ENCODE measurements at regions not wholly inside any gene's neighbourhood (a gene's known extent, or its start where the extent isn't known, plus 50 kb on each side); places are given as distances from the start of the nearest gene placed in this dataset.
"Not testable (repeated sequence)": the region's sequence is repeated elsewhere in the genome, so short reads cannot be mapped to it uniquely, and the experiment has no call there.

DNA sequence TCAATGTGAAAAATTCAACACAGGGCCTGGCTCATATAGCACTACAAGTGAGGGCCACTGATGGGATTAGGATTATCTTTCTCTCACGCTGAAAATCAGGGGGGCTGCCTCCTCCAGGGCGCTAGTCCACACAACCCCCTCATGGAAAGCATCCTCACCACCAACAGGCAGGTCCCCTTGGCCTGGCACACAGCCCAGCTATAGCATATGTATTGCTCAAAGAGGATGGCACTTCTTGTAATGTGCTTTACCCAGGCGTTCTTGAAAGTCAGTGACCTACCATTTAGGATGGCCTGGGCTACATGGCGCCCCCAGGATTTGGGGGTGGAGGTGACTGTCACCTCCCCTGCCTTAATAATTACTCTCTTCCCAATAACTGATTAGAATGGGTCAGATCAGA, 71.0 kb upstream of the LSM6 start:
- in situ Hi-C loops (cut with HindIII; ENCODE audit: low sequenced_read_pairs) = no loop called here
- TF ChIP-seq, protein P1, sequence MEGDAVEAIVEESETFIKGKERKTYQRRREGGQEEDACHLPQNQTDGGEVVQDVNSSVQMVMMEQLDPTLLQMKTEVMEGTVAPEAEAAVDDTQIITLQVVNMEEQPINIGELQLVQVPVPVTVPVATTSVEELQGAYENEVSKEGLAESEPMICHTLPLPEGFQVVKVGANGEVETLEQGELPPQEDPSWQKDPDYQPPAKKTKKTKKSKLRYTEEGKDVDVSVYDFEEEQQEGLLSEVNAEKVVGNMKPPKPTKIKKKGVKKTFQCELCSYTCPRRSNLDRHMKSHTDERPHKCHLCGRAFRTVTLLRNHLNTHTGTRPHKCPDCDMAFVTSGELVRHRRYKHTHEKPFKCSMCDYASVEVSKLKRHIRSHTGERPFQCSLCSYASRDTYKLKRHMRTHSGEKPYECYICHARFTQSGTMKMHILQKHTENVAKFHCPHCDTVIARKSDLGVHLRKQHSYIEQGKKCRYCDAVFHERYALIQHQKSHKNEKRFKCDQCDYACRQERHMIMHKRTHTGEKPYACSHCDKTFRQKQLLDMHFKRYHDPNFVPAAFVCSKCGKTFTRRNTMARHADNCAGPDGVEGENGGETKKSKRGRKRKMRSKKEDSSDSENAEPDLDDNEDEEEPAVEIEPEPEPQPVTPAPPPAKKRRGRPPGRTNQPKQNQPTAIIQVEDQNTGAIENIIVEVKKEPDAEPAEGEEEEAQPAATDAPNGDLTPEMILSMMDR (IDR thresholded peaks at IDR 0.05; ENCODE audit: low read depth, low read length) = no peak
- no peak for DNase-seq (ENCODE audit: low read depth, low spot score)
- no peak overlapping the region for H3K4me3 ChIP-seq (ENCODE audit: low read depth, low read length)

DNA sequence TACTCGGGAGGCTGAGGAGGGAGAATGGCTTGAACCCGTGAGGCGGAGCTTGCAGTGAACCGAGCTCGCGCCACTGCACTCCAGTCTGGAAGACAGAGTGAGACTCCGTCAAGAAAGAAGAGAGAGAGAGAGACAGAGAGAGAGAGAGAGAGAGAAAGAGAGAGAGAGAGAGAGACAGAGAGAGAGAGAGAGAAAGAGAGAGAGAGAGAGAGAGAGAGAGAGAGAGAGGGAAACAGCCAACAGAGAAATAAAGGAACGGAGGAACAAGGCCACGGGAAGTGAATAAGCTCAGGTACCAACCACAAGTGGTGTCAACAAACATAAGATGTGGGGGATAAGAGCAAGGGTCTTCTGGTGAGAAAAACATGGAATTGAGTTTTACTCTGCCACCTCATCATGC, 71.5 kb upstream of the LSM6 start:
- DNase-seq (ENCODE audit: low read depth, low spot score); in situ Hi-C loops (cut with HindIII; ENCODE audit: low sequenced_read_pairs); H3K4me3 ChIP-seq (ENCODE audit: low read depth, low read length): not testable (repeated sequence)

DNA sequence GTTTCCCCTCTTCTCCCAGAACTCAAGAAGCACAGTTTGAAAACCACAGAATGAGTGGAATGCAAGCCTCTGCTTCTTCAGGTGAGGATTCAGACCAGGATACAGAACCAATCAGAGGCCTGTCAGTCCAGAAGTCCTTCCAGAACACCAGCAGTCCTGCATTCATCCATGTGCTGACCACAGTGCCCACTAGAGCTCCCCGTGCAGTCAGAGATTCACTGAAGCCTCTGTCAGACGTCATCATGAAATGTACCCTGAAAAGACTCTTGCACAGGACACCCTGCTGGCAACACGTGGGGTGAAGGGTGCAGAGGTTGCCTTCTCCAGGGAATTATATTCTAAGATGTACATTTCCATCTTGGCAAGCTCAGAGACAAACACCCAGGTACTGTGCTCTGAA, 75.9 kb upstream of the LSM6 start:
- no peak overlapping the region for H3K4me3 ChIP-seq (ENCODE audit: low read depth, low read length)
- TF ChIP-seq, protein P1 (IDR thresholded peaks at IDR 0.05; ENCODE audit: low read depth, low read length) = no peak
- in situ Hi-C loops (cut with HindIII; ENCODE audit: low sequenced_read_pairs) = no loop called here
- no peak for DNase-seq (ENCODE audit: low read depth, low spot score)

DNA sequence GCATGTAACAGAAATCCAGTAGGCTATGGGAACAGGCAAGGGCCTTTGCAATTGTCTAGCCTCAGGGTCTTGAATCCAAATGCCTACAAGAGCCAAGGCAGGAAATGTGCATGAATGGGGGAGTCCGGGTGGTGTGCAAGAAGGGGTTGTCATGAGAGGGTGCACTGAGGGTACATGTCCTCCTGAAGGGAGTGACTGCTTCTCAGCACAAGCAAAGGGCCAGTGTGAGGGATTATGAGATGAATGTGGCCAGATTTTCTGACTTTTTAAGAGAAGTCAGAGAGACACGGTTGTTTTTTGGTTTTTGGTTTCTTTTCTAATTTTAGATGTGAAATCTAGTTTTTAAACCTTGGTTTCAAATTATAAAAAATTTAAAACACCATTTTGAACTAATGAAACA, 76.5 kb upstream of the LSM6 start:
- TF ChIP-seq, protein P1 (IDR thresholded peaks at IDR 0.05; ENCODE audit: low read depth, low read length) = no peak
- H3K4me3 ChIP-seq (ENCODE audit: low read depth, low read length) = no peak overlapping the region
- in situ Hi-C loops (cut with HindIII; ENCODE audit: low sequenced_read_pairs) = no loop called here
- no peak for DNase-seq (ENCODE audit: low read depth, low spot score)

DNA sequence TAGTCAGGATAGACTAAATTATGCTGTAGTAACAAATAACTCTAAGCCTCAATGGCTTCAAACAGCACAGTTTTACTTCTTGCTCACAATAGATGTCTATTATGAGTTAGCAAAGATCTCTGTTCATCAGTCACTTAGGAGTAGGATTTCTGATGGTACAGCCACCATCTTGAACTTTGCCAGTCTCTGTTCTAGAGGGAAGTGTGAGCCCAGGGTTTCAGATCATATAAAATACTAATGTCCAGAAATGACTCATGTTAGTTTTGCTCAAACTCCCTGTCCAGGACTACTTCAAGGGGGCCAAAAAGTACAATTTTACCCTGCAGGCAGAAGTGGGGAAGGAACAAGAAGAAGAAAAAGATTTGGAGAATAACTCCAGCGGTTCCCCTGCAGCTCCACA, 77.1 kb upstream of the LSM6 start:
- TF ChIP-seq, protein P1 (IDR thresholded peaks at IDR 0.05; ENCODE audit: low read depth, low read length) = no peak
- in situ Hi-C loops (cut with HindIII; ENCODE audit: low sequenced_read_pairs) = no loop called here
- H3K4me3 ChIP-seq (ENCODE audit: low read depth, low read length) = no peak overlapping the region

DNA sequence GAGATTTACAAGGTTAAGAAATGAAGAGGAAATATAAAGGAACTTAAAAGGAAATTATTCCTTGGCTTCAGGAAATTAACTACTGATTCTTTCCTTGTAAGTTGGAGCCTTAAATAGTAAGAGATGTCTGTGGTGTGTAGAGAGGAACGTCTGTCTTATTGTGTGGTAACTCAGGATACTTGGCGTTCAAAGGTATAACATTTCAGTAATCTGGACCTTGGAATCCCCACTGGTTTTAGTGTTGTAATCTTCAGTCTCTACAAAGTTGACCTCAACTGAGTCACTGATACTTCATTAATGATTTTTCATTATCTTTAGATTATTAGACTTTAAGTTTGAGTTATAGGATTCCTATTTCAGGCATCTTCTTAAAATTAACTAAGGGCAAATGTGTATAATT, 79.1 kb upstream of the LSM6 start:
- no peak overlapping the region for H3K4me3 ChIP-seq (ENCODE audit: low read depth, low read length)
- in situ Hi-C loops (cut with HindIII; ENCODE audit: low sequenced_read_pairs) = no loop called here
- no peak for DNase-seq (ENCODE audit: low read depth, low spot score)
- TF ChIP-seq, protein P1 (IDR thresholded peaks at IDR 0.05; ENCODE audit: low read depth, low read length) = no peak

More for the DNA sequence above, 77.1 kb upstream of the LSM6 start:
- DNase-seq (ENCODE audit: low read depth, low spot score) = no peak

DNA sequence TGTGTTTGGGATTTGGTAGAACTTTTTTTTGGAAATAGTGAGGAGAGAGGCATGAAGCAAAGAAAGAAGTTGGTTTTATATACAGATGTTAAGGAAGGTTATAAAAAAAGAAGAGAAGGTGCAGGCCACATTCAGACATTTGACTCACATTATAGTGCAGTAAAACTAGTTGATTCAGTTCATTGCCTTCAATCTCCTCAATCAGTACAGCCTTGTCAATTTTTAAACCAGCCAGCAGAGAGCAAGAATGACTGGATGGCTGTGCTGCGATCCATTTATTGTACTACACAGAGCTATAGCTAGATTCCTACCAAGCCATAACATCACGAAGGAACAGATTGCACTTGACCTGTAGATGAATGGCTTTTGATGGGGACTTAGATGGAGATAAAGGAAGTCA, 79.7 kb upstream of the LSM6 start:
- no peak for DNase-seq (ENCODE audit: low read depth, low spot score)
- in situ Hi-C loops (cut with HindIII; ENCODE audit: low sequenced_read_pairs) = no loop called here
- no peak overlapping the region for H3K4me3 ChIP-seq (ENCODE audit: low read depth, low read length)
- TF ChIP-seq, protein P1 (IDR thresholded peaks at IDR 0.05; ENCODE audit: low read depth, low read length) = no peak

All from astrocyte of the spinal cord (primary cell).